ENCODE measurements at regions not wholly inside any gene's neighbourhood (a gene's known extent, or its start where the extent isn't known, plus 50 kb on each side); places are given as distances from the start of the nearest gene placed in this dataset.

- TF ChIP-seq SIN3A (conservative IDR thresholded peaks at IDR 0.05 in 1 of 2, IDR thresholded peaks at IDR 0.05 in 1 of 2; ENCODE audit: low read depth in 1 of 2, low read length in 2 of 2) (no peak), SP2 (IDR thresholded peaks at IDR 0.05; ENCODE audit: low read length) (no peak), SIRT6 (IDR thresholded peaks at IDR 0.05; ENCODE audit: low read length) (no peak), POU5F1 (IDR thresholded peaks at IDR 0.05; ENCODE audit: low read depth, low read length) (no peak)
Observed at GRCh38 chr2:34567128-34567527, 968.0 kb upstream of the FAM98A start (continued).

Data from H1 (cell line).